Endothelial cell (in vitro differentiated cells): ENCODE measurements at regions not wholly inside any gene's neighbourhood (a gene's known extent, or its start where the extent isn't known, plus 50 kb on each side); places are given as distances from the start of the nearest gene placed in this dataset.

Experiments
- DNase-seq: peaks from one replicate; pipeline ENCODE4 v3.0.0; 2021; ENCODE audit warnings: low spot score
- H3K27ac Mint-ChIP-seq: one replicate; pipeline ENCODE4 v1.8.0; 2021; ENCODE audit warnings: mixed read lengths, inconsistent platforms; ENCODE audit not compliant: unreplicated experiment
- H3K27me3 Mint-ChIP-seq: one replicate; pipeline ENCODE4 v1.8.0; 2021; ENCODE audit warnings: mild to moderate bottlenecking, moderate library complexity, mixed read lengths, inconsistent platforms; ENCODE audit not compliant: unreplicated experiment
- H3K36me3 Mint-ChIP-seq: one replicate; pipeline ENCODE4 v1.8.0; 2021; ENCODE audit warnings: mild to moderate bottlenecking, low read depth, mixed read lengths, inconsistent platforms; ENCODE audit not compliant: unreplicated experiment
- H3K4me1 Mint-ChIP-seq: one replicate; pipeline ENCODE4 v1.8.0; 2021; ENCODE audit warnings: mild to moderate bottlenecking, mixed read lengths, inconsistent platforms; ENCODE audit not compliant: unreplicated experiment
- H3K4me3 Mint-ChIP-seq: one replicate; pipeline ENCODE4 v1.8.0; 2021; ENCODE audit warnings: mild to moderate bottlenecking, mixed read lengths, inconsistent platforms; ENCODE audit not compliant: unreplicated experiment
- H3K9me3 Mint-ChIP-seq: one replicate; pipeline ENCODE4 v1.8.0; 2021; ENCODE audit warnings: mixed read lengths, inconsistent platforms; ENCODE audit not compliant: unreplicated experiment
- TF ChIP-seq, protein P1 (sequence below): fragments of 200-600 bp; sonication (generic); IDR thresholded peaks from one replicate; pipeline ENCODE4 v1.5.0; 2021; ENCODE audit warnings: antibody characterized with exemption; ENCODE audit not compliant: unreplicated experiment

DNA sequence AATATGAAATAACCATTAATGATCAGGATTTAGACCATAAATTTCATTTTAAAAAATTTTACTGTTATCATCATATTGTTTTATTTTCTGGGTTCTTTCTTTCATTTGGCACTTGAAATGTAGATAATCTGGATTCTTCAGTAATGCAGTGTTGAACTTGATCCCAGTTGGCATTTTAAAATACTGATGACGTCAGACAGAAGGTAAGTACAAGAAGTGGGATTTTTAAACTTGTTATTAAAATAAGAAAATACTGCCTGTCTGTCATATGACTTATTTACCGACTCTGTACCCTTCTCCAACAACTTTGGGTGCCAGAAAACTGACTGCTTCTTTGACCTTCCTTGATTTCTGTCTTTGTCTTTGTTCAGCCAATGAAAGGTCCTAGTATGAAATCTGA, 415.1 kb upstream of the NEGR1 start:
- Mint-ChIP-seq H3K4me3 (no peak overlapping the region), H3K36me3 (peaks cover 5% of the 10 kb centered on the region), H3K9me3 (peaks cover 5% of the 10 kb centered on the region), H3K27me3 (no peaks in the 10 kb centered on the region), H3K4me1 (no peaks in the 10 kb centered on the region), H3K27ac (no peak overlapping the region)
- no peak for DNase-seq
- TF ChIP-seq, protein P1, sequence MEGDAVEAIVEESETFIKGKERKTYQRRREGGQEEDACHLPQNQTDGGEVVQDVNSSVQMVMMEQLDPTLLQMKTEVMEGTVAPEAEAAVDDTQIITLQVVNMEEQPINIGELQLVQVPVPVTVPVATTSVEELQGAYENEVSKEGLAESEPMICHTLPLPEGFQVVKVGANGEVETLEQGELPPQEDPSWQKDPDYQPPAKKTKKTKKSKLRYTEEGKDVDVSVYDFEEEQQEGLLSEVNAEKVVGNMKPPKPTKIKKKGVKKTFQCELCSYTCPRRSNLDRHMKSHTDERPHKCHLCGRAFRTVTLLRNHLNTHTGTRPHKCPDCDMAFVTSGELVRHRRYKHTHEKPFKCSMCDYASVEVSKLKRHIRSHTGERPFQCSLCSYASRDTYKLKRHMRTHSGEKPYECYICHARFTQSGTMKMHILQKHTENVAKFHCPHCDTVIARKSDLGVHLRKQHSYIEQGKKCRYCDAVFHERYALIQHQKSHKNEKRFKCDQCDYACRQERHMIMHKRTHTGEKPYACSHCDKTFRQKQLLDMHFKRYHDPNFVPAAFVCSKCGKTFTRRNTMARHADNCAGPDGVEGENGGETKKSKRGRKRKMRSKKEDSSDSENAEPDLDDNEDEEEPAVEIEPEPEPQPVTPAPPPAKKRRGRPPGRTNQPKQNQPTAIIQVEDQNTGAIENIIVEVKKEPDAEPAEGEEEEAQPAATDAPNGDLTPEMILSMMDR: no peak

DNA sequence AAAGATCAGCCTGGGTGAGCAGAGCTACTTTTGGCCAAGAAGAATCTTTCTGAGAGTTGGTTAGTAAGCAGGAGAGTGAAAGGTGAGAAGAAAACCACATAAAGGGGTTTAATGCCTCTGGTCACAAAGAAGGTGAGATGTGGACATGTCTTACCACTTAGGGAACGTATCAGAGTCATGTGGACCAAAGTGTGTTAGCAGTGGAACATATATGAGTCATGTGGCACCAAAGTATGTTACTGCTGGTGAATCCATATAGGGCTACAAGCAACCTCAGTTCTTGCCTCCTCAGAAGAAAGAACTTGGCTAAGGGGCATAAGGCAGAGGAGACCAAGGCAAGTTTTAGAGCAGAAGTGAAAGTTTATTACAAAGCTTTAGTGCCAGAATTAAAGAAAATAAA, 411.6 kb upstream of the NEGR1 start:
- Mint-ChIP-seq H3K4me1 (no peaks in the 10 kb centered on the region), H3K27ac (no peak overlapping the region), H3K36me3 (peaks cover 5% of the 10 kb centered on the region), H3K4me3 (no peak overlapping the region), H3K9me3 (peaks cover 5% of the 10 kb centered on the region), H3K27me3 (no peaks in the 10 kb centered on the region)
- no peak for DNase-seq
- TF ChIP-seq, protein P1: no peak

DNA sequence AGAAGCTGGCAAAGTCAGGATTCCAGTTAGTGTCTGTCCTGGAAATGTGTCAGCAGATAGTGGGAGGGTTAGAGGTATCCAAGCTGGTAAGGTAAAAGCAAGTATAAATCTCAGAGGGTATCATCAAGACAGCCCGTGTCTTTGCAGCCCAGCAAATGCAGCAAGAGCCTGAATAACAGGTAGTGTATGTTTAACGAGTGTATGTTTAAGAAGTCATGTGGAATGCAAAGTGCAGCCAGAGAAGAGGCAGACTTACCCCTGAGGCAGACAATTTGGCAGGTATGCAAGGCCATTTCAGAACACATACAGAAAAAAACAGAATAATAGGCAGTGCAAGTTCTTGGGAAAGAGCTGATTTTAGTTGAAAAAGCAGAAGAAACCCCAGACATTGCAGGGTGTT, 411.0 kb upstream of the NEGR1 start:
- Mint-ChIP-seq H3K27ac (no peak overlapping the region), H3K27me3 (no peaks in the 10 kb centered on the region), H3K36me3 (peaks cover 5% of the 10 kb centered on the region), H3K9me3 (peaks cover 5% of the 10 kb centered on the region), H3K4me3 (no peak overlapping the region), H3K4me1 (no peaks in the 10 kb centered on the region)
- TF ChIP-seq, protein P1: no peak
- DNase-seq: no peak

DNA sequence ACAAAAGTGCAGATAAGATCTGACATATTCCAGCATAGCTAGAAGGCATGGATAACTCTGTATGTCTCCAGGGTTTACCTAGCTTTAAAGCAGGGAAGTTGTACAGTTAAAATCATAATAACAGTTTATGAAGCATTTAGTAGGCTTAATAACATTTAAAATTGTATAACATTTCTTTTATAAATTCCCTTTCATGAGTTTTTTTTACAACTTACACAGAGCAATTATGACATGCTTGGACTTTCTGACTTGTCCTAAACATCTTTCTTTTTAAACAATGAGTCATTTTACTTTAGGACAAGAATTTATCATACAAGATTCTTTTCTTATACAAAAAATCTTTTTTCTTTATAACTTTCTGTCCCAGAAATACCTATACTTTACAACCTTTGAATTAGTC, 408.5 kb upstream of the NEGR1 start:
- DNase-seq: no peak
- TF ChIP-seq, protein P1: no peak
- H3K9me3 Mint-ChIP-seq: peaks cover 10% of the 10 kb centered on the region

DNA sequence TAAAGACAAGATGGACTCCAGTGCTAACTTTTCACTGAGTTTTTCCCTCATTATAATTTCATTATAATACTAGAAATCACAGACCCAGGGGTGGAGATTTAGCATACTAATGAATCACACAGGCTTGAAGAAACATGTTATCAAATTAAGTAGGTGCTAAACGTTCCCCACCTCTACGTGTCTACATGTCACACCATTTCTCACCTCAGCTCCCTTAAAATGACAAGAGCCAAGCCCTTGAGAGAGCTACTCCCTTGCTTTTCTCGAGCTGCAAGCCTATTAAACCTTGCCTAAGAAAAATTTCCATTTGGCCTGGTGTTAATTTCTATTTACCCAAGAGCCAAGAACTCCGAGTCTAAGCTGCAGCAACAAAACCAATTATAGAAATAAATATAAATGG, 396.3 kb upstream of the NEGR1 start:
- TF ChIP-seq, protein P1: no peak
- Mint-ChIP-seq H3K9me3 (no peaks in the 10 kb centered on the region), H3K27ac (no peak overlapping the region), H3K4me1 (no peaks in the 10 kb centered on the region), H3K27me3 (no peaks in the 10 kb centered on the region), H3K36me3 (no peaks in the 10 kb centered on the region), H3K4me3 (no peak overlapping the region)
- no peak for DNase-seq

More for the DNA sequence above, 408.5 kb upstream of the NEGR1 start:
- Mint-ChIP-seq H3K4me1 (no peaks in the 10 kb centered on the region), H3K36me3 (peaks cover 5% of the 10 kb centered on the region), H3K27ac (no peak overlapping the region), H3K4me3 (no peak overlapping the region), H3K27me3 (no peaks in the 10 kb centered on the region)
